Activated B cell treated with CpG ODN at 0.5 μM for 24 hours (primary cell): ENCODE measurements at regions not wholly inside any gene's neighbourhood (a gene's known extent, or its start where the extent isn't known, plus 50 kb on each side); places are given as distances from the start of the nearest gene placed in this dataset.

Experiments used
- ATAC-seq: fragments of 200-7000 bp; cut with Tn5 transposase; one replicate; pipeline ENCODE4 v1.10.0; 2021; ENCODE audit warnings: low read depth, mild to moderate bottlenecking, moderate library complexity
- CTCF ChIA-PET: fragments of 350-600 bp; sonication (Branson Sonifier 250); formaldehyde crosslinking; loops from one replicate; lab custom pipeline; 2021; ENCODE audit warnings: antibody characterized with exemption; lab: Charles Lee
- POLR2A ChIA-PET: fragments of 350-600 bp; sonication (Branson Sonifier 250); formaldehyde crosslinking; loops from one replicate; lab custom pipeline; 2021; ENCODE audit warnings: antibody characterized with exemption; lab: Charles Lee
- DNase-seq: peaks from one replicate; pipeline ENCODE4 v3.0.0; 2022
- H3K27ac Mint-ChIP-seq: one replicate; pipeline ENCODE4 v1.8.0; 2020; ENCODE audit warnings: mixed read lengths
- H3K27me3 Mint-ChIP-seq: one replicate; pipeline ENCODE4 v1.8.0; 2021; ENCODE audit warnings: mixed read lengths
- H3K36me3 Mint-ChIP-seq: one replicate; pipeline ENCODE4 v1.8.0; 2021; ENCODE audit warnings: low read depth, mixed read lengths
- H3K4me1 Mint-ChIP-seq: one replicate; pipeline ENCODE4 v1.8.0; 2021; ENCODE audit warnings: mixed read lengths
- H3K4me3 Mint-ChIP-seq: one replicate; pipeline ENCODE4 v1.8.0; 2020; ENCODE audit warnings: mild to moderate bottlenecking, mixed read lengths
- H3K9me3 Mint-ChIP-seq: one replicate; pipeline ENCODE4 v1.8.0; 2020; ENCODE audit warnings: mixed read lengths
- intact Hi-C: fragments of 100-400 bp; cut with micrococcal nuclease; formaldehyde crosslinking; loops from one replicate; pipeline ENCODE4 v1.15.1; 2024
- TF ChIP-seq, protein P1 (sequence below): fragments of 200-600 bp; IDR thresholded peaks from one replicate; pipeline ENCODE4 v1.8.0; 2022; ENCODE audit warnings: antibody characterized with exemption, mild to moderate bottlenecking

DNA sequence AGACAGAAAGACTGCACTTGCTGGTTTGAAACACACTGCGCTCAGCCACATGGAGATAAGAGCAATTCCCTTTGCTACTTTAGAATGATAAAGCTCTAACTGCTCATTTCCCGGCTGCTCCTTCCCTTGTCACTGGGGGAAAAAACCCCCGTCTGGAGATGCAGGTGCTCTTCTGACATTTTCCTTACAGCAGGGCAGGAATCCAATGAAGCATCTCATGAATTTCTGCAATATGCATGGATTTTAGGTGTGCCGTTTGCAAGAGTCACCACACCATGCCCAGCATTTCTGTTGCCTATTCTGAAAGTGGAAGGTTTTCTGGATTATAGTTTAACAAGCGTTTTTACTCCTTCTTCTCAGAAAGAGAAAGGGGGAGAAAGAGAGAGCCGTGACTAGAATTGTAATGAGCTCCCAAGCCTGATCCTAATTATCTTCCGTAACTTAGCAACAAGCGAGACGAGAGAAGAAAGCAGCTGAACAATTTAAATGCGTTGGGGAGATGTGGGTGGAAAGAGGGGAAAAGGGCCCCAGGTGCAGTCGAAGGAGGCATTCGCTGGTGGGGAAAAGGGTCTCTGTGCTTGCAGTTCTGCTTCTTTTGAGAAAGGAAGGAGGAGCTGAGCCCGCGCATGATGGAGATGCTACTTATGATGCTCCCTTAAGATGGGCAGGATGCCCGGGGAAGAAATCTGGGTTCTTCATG lies 76.6 kb upstream of the SPATA13 start:
- peaks cover 7% of the 10 kb centered on the region for H3K27me3 Mint-ChIP-seq
- ChIA-PET CTCF (no interaction called here), POLR2A (no interaction called here)
- TF ChIP-seq, protein P1, sequence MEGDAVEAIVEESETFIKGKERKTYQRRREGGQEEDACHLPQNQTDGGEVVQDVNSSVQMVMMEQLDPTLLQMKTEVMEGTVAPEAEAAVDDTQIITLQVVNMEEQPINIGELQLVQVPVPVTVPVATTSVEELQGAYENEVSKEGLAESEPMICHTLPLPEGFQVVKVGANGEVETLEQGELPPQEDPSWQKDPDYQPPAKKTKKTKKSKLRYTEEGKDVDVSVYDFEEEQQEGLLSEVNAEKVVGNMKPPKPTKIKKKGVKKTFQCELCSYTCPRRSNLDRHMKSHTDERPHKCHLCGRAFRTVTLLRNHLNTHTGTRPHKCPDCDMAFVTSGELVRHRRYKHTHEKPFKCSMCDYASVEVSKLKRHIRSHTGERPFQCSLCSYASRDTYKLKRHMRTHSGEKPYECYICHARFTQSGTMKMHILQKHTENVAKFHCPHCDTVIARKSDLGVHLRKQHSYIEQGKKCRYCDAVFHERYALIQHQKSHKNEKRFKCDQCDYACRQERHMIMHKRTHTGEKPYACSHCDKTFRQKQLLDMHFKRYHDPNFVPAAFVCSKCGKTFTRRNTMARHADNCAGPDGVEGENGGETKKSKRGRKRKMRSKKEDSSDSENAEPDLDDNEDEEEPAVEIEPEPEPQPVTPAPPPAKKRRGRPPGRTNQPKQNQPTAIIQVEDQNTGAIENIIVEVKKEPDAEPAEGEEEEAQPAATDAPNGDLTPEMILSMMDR: no peak
- no peak overlapping the region for H3K4me3 Mint-ChIP-seq
- no peaks in the 10 kb centered on the region for H3K36me3 Mint-ChIP-seq
- H3K4me1 Mint-ChIP-seq: no peaks in the 10 kb centered on the region
- H3K27ac Mint-ChIP-seq: no peak overlapping the region
- DNase-seq (no peak), ATAC-seq (no peak)
- intact Hi-C loops: no loop called here
- no peaks in the 10 kb centered on the region for H3K9me3 Mint-ChIP-seq

DNA sequence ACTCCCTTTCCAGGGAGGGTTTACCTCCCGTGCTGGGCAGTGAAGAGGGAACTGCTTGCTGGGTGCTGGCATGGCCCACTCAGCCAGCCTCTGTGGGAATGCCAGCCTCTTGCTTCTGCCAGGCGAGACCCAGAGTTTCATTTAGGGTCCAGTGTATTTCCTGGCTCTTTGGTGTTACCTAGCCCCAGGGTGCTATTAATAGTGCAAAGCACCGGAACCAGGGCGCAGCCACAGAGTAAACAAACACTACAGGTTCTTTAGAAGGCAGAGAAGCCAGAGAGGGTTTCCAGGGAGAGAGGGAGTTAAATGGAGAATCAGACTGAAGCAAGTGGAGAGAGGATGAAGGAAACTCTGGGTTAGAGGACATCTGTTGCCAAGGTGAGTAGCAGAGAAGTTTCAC lies 74.9 kb upstream of the SPATA13 start:
- intact Hi-C loops: no loop called here
- CTCF ChIA-PET: no interaction called here
- no peaks in the 10 kb centered on the region for H3K4me1 Mint-ChIP-seq
- no peak for DNase-seq
- H3K27ac Mint-ChIP-seq: no peak overlapping the region
- POLR2A ChIA-PET: no interaction called here
- no peak for ATAC-seq
- peaks cover 7% of the 10 kb centered on the region for H3K27me3 Mint-ChIP-seq
- no peak overlapping the region for H3K4me3 Mint-ChIP-seq
- TF ChIP-seq, protein P1: no peak
- H3K9me3 Mint-ChIP-seq: no peaks in the 10 kb centered on the region
- no peaks in the 10 kb centered on the region for H3K36me3 Mint-ChIP-seq

DNA sequence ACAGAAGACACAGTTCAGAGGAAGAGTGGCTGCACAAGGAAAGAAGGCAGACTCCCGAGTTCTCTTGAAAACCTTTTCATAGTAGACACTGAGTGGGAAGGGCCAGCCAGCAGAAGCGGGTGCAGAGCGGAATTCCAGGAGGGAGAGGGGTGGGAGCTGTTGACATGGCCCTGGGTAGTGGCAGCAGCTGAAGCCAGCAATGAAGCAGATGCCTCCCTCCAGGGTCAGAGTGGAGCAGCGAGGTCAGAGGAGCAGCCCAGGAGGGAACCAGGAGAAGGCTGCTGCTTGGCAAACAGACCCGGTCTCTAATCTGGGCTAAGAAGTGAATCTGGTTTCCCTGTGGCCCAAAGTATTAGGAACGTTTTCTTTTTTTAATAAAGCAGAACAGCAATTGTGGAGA lies 73.9 kb upstream of the SPATA13 start:
- H3K27ac Mint-ChIP-seq: no peak overlapping the region
- ATAC-seq: no peak
- H3K9me3 Mint-ChIP-seq: no peaks in the 10 kb centered on the region

DNA sequence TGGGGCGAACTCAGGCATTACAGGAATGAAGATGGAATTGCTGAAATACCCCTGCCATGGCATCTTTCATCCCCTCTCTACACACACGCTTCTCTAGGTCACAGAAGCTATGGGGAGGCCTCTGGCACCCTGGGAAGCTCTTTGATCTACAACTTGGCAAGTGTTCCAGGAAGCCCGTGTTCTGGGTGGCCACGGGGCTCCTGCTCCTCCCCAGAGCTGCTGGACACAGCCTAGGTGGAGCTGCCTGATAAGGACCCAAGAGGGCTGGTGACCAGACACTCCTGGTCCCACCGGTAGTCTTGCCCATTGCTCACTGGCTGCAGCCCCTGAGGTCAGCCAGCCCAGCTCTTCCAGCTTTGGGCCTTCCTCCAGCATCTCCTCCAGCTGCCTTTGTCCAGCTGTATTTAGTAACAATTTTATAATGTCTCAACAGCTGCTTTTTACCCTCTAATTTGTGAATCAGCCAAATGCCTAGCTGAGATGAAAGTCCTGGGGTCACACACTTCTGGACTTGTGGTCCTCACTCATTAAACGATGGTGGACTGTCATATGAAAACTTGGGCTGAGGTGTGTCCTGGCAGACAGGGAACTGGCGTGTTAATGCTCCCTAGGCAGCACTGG lies 72.8 kb upstream of the SPATA13 start:
- ATAC-seq (no peak), DNase-seq (no peak)
- intact Hi-C loops: no loop called here
- ChIA-PET POLR2A (no interaction called here), CTCF (no interaction called here)
- TF ChIP-seq, protein P1: no peak
- Mint-ChIP-seq H3K27ac (no peak overlapping the region), H3K4me3 (no peak overlapping the region), H3K9me3 (no peaks in the 10 kb centered on the region), H3K36me3 (no peaks in the 10 kb centered on the region), H3K4me1 (no peaks in the 10 kb centered on the region), H3K27me3 (peaks cover 7% of the 10 kb centered on the region)

More for the DNA sequence above, 73.9 kb upstream of the SPATA13 start:
- TF ChIP-seq, protein P1: no peak
- no peak for DNase-seq
- intact Hi-C loops: no loop called here
- CTCF ChIA-PET: no interaction called here
- Mint-ChIP-seq H3K27me3 (peaks cover 7% of the 10 kb centered on the region), H3K4me3 (no peak overlapping the region), H3K4me1 (no peaks in the 10 kb centered on the region), H3K36me3 (no peaks in the 10 kb centered on the region)
- POLR2A ChIA-PET: no interaction called here

DNA sequence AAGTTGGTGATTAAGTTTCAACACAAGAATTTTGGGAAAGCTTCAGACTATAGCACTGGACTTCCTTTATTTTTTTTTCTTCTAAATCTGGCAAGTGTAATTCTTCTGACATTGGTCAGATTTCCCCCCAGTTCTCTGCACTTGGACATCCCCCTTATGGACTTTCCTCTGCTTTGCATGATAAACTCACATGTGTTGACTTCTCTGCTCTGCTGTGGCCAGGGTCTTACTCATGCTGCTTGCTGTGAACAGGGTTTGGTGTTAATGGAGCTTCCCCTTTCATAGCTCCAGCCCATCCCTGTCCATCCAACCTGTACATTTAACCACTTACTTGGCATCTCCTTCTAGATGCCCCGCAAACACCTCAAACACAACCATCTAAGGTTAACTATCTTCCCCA lies 70.5 kb upstream of the SPATA13 start:
- ChIA-PET CTCF (no interaction called here), POLR2A (no interaction called here)
- ATAC-seq: no peak
- DNase-seq: no peak
- Mint-ChIP-seq H3K27me3 (peaks cover 6% of the 10 kb centered on the region), H3K27ac (no peak overlapping the region), H3K36me3 (no peaks in the 10 kb centered on the region), H3K4me1 (no peaks in the 10 kb centered on the region), H3K4me3 (no peak overlapping the region), H3K9me3 (no peaks in the 10 kb centered on the region)
- TF ChIP-seq, protein P1: no peak
- intact Hi-C loops: no loop called here
